ENCODE measurements at regions not wholly inside any gene's neighbourhood (a gene's known extent, or its start where the extent isn't known, plus 50 kb on each side); places are given as distances from the start of the nearest gene placed in this dataset.

DNA sequence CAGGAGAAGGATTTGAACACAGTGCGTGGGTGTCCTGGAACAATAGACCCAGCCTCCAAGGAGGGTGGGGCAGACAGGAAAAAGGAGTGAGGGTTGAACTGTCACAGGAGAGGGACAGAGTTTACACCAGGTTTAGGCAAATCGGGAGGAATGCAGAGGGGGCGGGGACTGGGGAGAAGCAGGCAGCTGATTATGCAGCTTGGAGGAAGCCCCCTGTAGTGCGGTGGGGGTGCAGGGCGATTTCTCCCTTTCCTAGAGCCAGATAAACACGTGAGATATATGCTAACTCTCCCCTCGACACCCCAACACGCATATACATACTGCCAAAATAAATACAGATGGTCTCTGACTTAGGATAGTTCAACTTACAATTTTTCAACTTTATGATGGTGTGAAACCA lies 108.6 kb upstream of the PRR20G start:
- DNase-seq (ENCODE audit: low read depth), result no peak
- no peak for TF ChIP-seq CTCF (conservative IDR thresholded peaks at IDR 0.05; ENCODE audit: low read depth, low read length)
- H3K4me3 ChIP-seq (ENCODE audit: low read depth, low read length), result no peak overlapping the region

DNA sequence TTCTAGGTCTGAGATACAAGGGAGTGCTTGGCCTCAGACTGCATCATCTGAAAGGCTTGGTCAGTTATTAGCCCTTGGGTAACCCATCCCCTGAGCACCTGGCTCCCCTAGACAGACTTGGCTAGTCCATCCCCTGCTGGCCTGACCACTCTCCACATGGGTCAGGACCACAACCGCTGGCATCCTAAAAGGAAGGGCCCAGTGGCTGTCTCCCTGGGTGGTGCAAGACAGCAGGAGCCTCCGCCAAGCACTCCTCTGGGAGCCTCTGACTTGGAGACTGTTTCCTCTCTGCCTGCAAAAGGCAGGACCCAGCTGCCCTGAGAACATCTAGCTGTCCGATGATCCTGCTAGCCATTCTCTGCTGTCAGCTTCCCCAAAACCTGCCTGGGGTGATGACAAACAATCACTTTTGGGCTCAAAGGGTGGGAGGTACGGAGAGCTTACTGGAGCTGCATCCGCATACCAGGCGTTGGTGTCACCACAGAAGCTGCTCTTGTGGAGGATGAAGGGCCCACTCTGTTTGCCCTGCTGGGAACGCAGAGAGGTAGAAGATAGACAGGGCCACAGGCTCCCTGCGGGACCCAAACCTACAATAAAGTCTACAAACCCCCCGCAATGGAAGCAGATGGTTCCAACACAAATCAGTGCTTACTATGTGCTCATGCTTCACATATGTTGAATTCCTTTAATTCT lies 108.0 kb upstream of the PRR20G start:
- TF ChIP-seq CTCF (conservative IDR thresholded peaks at IDR 0.05; ENCODE audit: low read depth, low read length), result no peak
- no peak overlapping the region for H3K4me3 ChIP-seq (ENCODE audit: low read depth, low read length)
- peak; percentile 8 for DNase-seq (ENCODE audit: low read depth)

DNA sequence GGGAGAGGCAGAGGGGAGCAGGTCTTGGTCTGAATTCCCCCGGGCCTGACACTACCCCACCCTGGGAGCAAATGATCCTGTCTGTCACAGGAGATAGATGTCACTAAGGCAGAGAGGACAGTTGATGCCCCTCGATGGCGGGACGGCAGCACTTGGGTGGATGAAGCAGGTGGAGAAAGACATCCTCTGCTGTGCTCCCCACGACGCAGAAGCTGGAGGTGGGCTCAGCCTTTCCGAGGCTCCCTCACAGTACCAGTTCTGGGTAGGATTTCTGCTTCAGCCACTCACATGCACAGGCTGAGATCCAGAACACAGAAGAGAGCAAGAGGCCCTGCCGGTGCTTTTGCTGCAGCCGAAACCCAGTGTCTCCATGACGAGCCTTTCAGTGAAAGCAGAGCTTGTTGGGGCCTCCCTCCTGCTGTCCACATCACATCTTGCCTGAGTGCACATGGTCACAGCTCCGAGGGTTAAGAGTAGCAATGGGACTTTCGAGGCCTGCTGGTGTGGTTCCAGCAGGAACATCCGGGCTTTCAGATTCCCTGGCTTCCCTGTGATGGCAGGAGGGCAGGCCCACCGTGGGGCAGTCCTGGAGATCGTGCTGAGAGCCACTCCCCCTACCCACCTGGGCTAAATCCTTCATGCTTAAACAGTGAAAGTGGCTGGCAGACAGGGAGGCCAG lies 107.3 kb upstream of the PRR20G start:
- H3K4me3 ChIP-seq (ENCODE audit: low read depth, low read length), result no peak overlapping the region
- no peak for DNase-seq (ENCODE audit: low read depth)
- no peak for TF ChIP-seq CTCF (conservative IDR thresholded peaks at IDR 0.05; ENCODE audit: low read depth, low read length)

DNA sequence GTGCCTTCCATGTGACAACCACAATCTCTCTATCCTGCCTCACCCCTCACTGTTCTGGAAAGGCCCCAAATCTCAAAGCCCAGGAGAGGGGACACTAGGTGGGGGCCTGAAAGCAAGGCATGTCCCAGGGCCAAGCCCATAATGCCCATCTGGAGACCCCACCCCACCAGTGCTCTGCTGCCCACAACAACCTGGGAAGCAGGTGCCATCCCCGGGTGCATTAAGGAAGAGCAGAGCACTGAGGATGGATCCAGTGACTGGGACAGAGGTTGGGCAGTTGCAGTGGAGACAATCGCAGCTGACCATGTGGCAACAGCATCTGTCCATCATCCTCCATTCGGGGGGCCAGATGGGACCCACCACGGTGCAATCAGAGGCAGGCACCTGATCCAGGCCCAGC lies 106.2 kb upstream of the PRR20G start:
- no peak for DNase-seq (ENCODE audit: low read depth)
- TF ChIP-seq CTCF (conservative IDR thresholded peaks at IDR 0.05; ENCODE audit: low read depth, low read length), result no peak
- no peak overlapping the region for H3K4me3 ChIP-seq (ENCODE audit: low read depth, low read length)

DNA sequence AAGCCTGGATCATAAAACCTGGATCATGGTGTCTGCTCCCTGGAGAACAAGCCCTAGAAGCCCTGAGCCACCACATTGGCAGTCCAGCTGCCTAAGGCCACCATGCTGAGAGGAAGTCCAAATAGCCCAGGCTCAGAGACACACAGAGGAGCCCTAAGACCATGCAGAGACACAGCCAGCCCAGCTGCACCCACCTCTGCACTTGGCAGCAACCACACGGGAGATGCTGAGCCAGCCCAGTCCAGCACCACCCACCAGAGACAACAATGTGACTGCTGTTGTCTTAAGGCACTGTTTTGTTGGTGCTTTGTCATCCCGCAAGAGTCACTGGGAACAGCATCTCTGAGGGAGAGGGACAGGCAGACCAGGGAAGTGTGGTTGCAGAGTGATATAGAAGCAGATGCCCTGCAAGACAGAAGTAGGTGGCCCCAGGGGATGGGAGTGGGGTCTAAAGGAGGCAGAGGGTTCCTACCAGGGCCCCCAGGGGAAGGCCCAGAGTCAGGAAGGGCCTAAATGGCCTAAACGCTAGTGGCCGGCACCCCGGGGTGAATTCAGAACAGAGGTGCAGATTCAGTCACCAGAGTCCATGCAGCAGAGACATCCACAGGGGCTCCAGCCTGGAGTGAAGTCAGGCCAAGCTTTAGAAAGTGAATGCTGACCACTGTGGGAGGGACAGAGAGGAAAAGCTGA lies 105.4 kb upstream of the PRR20G start:
- DNase-seq (ENCODE audit: low read depth), result no peak
- H3K4me3 ChIP-seq (ENCODE audit: low read depth, low read length), result no peak overlapping the region
- TF ChIP-seq CTCF (conservative IDR thresholded peaks at IDR 0.05; ENCODE audit: low read depth, low read length), result no peak

- TF ChIP-seq CTCF (conservative IDR thresholded peaks at IDR 0.05; ENCODE audit: low read depth, low read length), result no peak
- no peak for DNase-seq (ENCODE audit: low read depth)
Observed at GRCh38 chr3:127392156-127392490, 104.3 kb upstream of the PRR20G start.

More at GRCh38 chr3:127392156-127392490, 104.3 kb upstream of the PRR20G start:
- H3K4me3 ChIP-seq (ENCODE audit: low read depth, low read length), result no peak overlapping the region

Measured in choroid plexus epithelial cell (primary cell).